Panc1 (cell line): ENCODE measurements at regions not wholly inside any gene's neighbourhood (a gene's known extent, or its start where the extent isn't known, plus 50 kb on each side); places are given as distances from the start of the nearest gene placed in this dataset.

Experiments
- CTCF ChIP-seq: fragments of 450-650 bp; IDR thresholded peaks from 2 replicates; pipeline ENCODE4 v1.5.1; 2017; ENCODE audit warnings: mild to moderate bottlenecking
- POLR2AphosphoS5 ChIP-seq: IDR thresholded peaks from 2 replicates; pipeline ENCODE4 v1.6.1; 2012; ENCODE audit warnings: mild to moderate bottlenecking, low read depth, low read length, moderate library complexity
- REST ChIP-seq, 2 experiments: IDR thresholded peaks; 2 replicates each; pipeline ENCODE4 v1.6.1; 2011 to 2012; ENCODE audit warnings: low read depth in 2 of 2, control low read depth in 1 of 2, low read length in 1 of 2, mild to moderate bottlenecking in 1 of 2, moderate library complexity in 1 of 2; ENCODE audit not compliant: insufficient read depth in 1 of 2
- SIN3A ChIP-seq: IDR thresholded peaks from 2 replicates; pipeline ENCODE4 v1.6.1; 2012; ENCODE audit warnings: low read depth, mild to moderate bottlenecking, low read length, moderate library complexity, borderline replicate concordance; ENCODE audit not compliant: insufficient read depth

- TF ChIP-seq POLR2AphosphoS5 (no peak), CTCF (no peak), REST (IDR thresholded peaks at IDR 0.05; ENCODE audit: insufficient read depth in 1 of 2, low read depth in 2 of 2, low read length in 1 of 2) (no peak), SIN3A (no peak)
These were observed 832.6 kb upstream of the CADM2 start for GRCh38 chr3:84126160-84126559.
